Heart left ventricle (tissue), 16 donors: ENCODE measurements at regions not wholly inside any gene's neighbourhood (a gene's known extent, or its start where the extent isn't known, plus 50 kb on each side); places are given as distances from the start of the nearest gene placed in this dataset.
"Not testable (repeated sequence)": the region's sequence is repeated elsewhere in the genome, so short reads cannot be mapped to it uniquely, and the experiment has no call there.

Source experiments
- ATAC-seq, 4 donors: fragments of 200-7000 bp; cut with Tn5 transposase; one replicate each; pipeline ENCODE4 v1.9.1; 2020 to 2022; ENCODE audit warnings: moderate library complexity in 4 of 4, mild to moderate bottlenecking in 3 of 4, moderate number of reproducible peaks in 1 of 4
- DNase-seq, 5 donors: peaks; one replicate each; pipeline ENCODE4 v3.0.0-alpha.2; 2020
- H3K27ac ChIP-seq, 12 donors: fragments of 200-600 bp; sonication (generic) in 4 of 12; one replicate each; pipeline versions ENCODE4 v1.5.0 to v1.8.0; 2016 to 2022; ENCODE audit warnings: mild to moderate bottlenecking in 2 of 12
- H3K27me3 ChIP-seq, 9 donors: fragments of 200-600 bp; sonication (generic) in 2 of 9; one replicate each; pipeline versions ENCODE4 v1.5.1 to v1.8.0; 2016 to 2022; ENCODE audit warnings: mild to moderate bottlenecking in 3 of 9
- H3K36me3 ChIP-seq, 9 donors: fragments of 200-600 bp; sonication (generic) in 2 of 9; one replicate each; pipeline versions ENCODE4 v1.5.0 to v1.8.0; 2018 to 2022; ENCODE audit warnings: mild to moderate bottlenecking in 2 of 9
- H3K4me1 ChIP-seq, 12 donors: fragments of 200-600 bp; sonication (generic) in 4 of 12; one replicate each; pipeline versions ENCODE4 v1.5.0 to v1.8.0; 2016 to 2022; ENCODE audit warnings: mild to moderate bottlenecking in 3 of 12
- H3K4me3 ChIP-seq, 12 donors: fragments of 200-600 bp; sonication (generic) in 4 of 12; one replicate each; pipeline versions ENCODE4 v1.5.0 to v1.8.0; 2017 to 2022; ENCODE audit warnings: mild to moderate bottlenecking in 9 of 12, moderate library complexity in 4 of 12
- H3K9me3 ChIP-seq, 12 donors: fragments of 200-600 bp; sonication (generic) in 4 of 12; one replicate each; pipeline versions ENCODE4 v1.5.0 to v1.8.0; 2016 to 2022; ENCODE audit warnings: mild to moderate bottlenecking in 1 of 12
- POLR2A ChIP-seq, 2 donors: fragments of 450-650 bp; IDR thresholded peaks; one replicate each; pipeline ENCODE4 v1.6.1; 2017; ENCODE audit warnings: antibody characterized with exemption in 2 of 2, mild to moderate bottlenecking in 2 of 2, moderate library complexity in 2 of 2
- WGBS, 4 donors: extraction: QIAGEN DNeasy Blood & Tissue Kit in 2 of 4; methylation state at CpG; one replicate each; pipeline versions ENCODE4 v1.1.5 to v1.1.7; 2013 to 2018; 5-methylcytosine and 5-hydroxymethylcytosine counted together
- intact Hi-C, 10 donors: fragments of 100-400 bp; cut with DNase I; formaldehyde crosslinking; loops; one replicate each; pipeline versions ENCODE4 v1.11.1 to v1.14.2; 2022
- TF ChIP-seq, protein P1 (sequence below), 12 donors: fragments of 200-600 bp; sonication (generic) in 4 of 12; IDR thresholded peaks; one replicate each; pipeline versions ENCODE4 v1.5.0 to v1.8.0; 2018 to 2022; ENCODE audit warnings: antibody characterized with exemption in 12 of 12, mild to moderate bottlenecking in 5 of 12
- donor health status: ischemic (EF 13 %, LVEDD 7.1; RV severe dilation, severe dysfunction).
- donor health status: healthy with polysubstance abuse.
- donor health status: DM: no; HTN: yes; CAD: no.
- donor health status: DM: no; HTN: no; CAD: no.
- donor health status: ischemic (EF 25% LVEDD 6.9; RV normal size, moderate dysfunction).
- donor health status: ischemic (EF 25% LVEDD 5.7; RV mildly dilated, moderate dysfunction).
- donor health status: healthy.
- donor health status: DM: yes; HTN: yes; CAD: no.
- donor health status: ischemic (EF 35%, LVEDD 5.7; RV mildly dilated, moderate dysfunction).
- donor health status: nonischemic (EF 11% LVEDD 7.7; RV severe dilation, severe dysfunction).
- donor health status: DM: yes; HTN: yes; CAD: no.
- donor health status: PGD.
- donor health status: ischemic (EF 29% LVEDD 5.4; RV normal size, mild dysfunction).
- donor health status: nonischemic (EF 23%, LVEDD 6.1; RV moderate dilation, normal function).

DNA sequence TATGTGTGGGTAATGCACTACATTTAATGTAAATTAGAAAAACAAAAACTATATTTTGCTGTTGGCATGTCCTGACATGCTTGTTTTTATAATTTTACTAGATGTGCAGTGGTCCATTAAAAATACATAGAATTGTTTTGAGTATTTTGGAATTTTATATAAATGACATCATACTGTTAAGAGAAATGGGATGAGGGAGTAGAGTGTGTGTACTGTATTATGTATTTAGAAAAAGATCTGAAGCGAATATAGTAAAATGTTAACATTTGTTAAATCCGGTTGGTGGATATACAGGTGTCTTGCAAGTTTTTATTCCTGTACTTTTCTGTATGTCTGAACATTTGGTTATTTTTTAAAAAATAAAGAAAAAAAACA lies 288.4 kb upstream of the SATB1 start:
- H3K27ac ChIP-seq, result no peak overlapping the region
- no peaks in the 10 kb centered on the region for H3K4me1 ChIP-seq
- 90 to 95% (median 92%) methylated on average over 2 of the region's 2 CpGs for WGBS, 4 donors
- no peaks in the 10 kb centered on the region for H3K36me3 ChIP-seq
- no peak for DNase-seq
- TF ChIP-seq POLR2A (IDR thresholded peaks at IDR 0.05), result no peak
- TF ChIP-seq, protein P1, sequence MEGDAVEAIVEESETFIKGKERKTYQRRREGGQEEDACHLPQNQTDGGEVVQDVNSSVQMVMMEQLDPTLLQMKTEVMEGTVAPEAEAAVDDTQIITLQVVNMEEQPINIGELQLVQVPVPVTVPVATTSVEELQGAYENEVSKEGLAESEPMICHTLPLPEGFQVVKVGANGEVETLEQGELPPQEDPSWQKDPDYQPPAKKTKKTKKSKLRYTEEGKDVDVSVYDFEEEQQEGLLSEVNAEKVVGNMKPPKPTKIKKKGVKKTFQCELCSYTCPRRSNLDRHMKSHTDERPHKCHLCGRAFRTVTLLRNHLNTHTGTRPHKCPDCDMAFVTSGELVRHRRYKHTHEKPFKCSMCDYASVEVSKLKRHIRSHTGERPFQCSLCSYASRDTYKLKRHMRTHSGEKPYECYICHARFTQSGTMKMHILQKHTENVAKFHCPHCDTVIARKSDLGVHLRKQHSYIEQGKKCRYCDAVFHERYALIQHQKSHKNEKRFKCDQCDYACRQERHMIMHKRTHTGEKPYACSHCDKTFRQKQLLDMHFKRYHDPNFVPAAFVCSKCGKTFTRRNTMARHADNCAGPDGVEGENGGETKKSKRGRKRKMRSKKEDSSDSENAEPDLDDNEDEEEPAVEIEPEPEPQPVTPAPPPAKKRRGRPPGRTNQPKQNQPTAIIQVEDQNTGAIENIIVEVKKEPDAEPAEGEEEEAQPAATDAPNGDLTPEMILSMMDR (IDR thresholded peaks at IDR 0.05), result no peak
- intact Hi-C loops, result no loop called here
- H3K4me3 ChIP-seq, result no peak overlapping the region
- no peaks in the 10 kb centered on the region for H3K27me3 ChIP-seq
- no peak for ATAC-seq
- no peaks in the 10 kb centered on the region for H3K9me3 ChIP-seq

DNA sequence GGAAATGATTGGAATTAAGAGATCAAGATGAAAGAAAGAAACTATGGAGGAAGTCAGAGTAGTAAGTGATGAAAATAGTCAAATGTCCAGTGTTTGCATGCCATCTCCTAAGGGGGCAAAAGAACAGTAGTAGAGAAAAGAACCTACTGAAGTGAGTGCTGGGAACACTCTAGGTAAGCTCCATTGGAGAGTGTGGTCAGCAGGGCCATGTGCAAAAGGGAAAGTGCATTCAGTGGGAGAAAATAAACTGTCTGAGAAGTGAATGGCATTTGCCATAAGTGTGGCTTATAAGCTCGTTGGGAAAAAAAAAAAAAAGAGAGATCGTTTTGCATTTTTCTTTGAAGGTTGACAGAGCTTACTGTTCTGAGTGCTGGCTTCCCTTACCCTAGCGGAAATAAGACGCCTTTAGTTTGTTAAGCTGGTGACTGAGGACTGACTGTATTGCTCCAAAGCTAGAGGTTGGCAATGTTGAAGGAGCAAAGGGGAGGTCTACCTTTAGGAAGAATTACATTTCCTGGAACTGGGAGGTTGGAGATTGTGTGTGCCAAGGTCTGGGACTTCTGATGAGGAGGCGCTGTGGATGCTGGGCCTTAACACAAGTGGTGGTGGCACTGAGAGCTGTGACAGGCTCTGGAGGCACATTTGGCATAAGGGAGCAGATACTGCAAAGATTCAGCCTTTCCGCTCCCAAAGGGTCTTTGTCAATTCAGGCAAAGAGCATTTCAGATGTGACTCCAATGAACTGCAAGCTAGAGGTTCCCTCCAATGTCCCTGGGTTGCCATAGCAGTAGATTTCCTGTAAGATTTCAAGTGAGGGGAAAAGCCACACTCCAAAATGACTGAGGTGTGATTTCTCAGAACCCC lies 287.8 kb upstream of the SATB1 start:
- Histone ChIP-seq H3K27me3 (no peaks in the 10 kb centered on the region), H3K27ac (no peak overlapping the region), H3K36me3 (no peaks in the 10 kb centered on the region), H3K9me3 (no peaks in the 10 kb centered on the region), H3K4me1 (no peaks in the 10 kb centered on the region), H3K4me3 (no peak overlapping the region)
- 78 to 82% (median 79%) methylated on average over 6 of the region's 6 CpGs for WGBS, 4 donors
- ATAC-seq (no peak), DNase-seq (no peak)
- TF ChIP-seq POLR2A (IDR thresholded peaks at IDR 0.05), result no peak
- TF ChIP-seq, protein P1 (IDR thresholded peaks at IDR 0.05), result no peak
- intact Hi-C loops, result no loop called here

DNA sequence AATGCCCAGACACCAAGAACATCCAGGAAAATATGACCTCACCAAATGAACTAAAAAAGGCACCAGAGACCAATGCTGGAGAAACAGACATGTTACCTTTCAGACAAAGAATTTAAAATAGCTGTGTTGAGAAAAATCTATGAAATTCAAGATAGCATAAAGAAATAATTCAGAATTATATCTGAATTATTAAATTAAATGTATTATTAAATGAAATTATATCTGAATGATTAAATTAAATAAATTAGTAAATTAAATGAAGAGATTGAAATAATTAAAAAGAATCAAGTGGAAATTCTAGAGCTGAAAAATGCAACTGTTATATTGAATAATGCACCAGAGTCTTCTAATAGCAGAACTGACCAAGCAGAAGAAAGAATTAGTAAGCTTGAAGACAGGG lies 279.2 kb upstream of the SATB1 start:
- ATAC-seq (no peak), DNase-seq (no peak)
- Histone ChIP-seq H3K4me1 (no peaks in the 10 kb centered on the region), H3K36me3 (no peaks in the 10 kb centered on the region), H3K27me3 (no peaks in the 10 kb centered on the region), H3K4me3 (no peak overlapping the region), H3K9me3 (peaks cover 0 to 31% (median 7%) of the 10 kb centered on the region in 12 donors), H3K27ac (no peak overlapping the region)
- TF ChIP-seq, protein P1 (IDR thresholded peaks at IDR 0.05), result no peak
- no peak for TF ChIP-seq POLR2A (IDR thresholded peaks at IDR 0.05)
- intact Hi-C loops, result no loop called here

DNA sequence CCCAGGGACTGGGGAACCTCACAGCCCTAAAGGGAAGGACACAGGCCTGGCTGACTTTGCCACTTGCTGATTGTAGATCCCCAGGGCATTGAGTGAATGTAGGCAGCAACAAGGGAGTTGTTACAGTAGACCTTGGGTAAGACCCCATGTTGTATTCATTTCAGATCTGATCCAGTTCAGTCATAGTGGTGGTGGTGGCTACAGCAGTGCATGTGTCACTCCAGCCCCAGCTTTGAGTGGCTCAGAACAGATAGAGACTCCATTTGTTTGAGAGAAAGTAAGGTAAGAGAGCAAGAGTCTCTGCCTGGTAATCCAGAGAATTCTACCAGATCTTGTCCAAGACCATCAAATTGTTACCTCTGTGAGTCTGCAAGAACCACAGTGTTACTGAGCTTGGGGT lies 278.7 kb upstream of the SATB1 start:
- H3K27me3 ChIP-seq, result no peaks in the 10 kb centered on the region
- peaks cover 0 to 31% (median 7%) of the 10 kb centered on the region in 12 donors for H3K9me3 ChIP-seq
- no peaks in the 10 kb centered on the region for H3K36me3 ChIP-seq
- H3K27ac ChIP-seq, result no peak overlapping the region
- no peak overlapping the region for H3K4me3 ChIP-seq
- DNase-seq (no peak), ATAC-seq (no peak)
- intact Hi-C loops, result no loop called here
- TF ChIP-seq, protein P1 (IDR thresholded peaks at IDR 0.05), result no peak
- no peak for TF ChIP-seq POLR2A (IDR thresholded peaks at IDR 0.05)
- no peaks in the 10 kb centered on the region for H3K4me1 ChIP-seq

DNA sequence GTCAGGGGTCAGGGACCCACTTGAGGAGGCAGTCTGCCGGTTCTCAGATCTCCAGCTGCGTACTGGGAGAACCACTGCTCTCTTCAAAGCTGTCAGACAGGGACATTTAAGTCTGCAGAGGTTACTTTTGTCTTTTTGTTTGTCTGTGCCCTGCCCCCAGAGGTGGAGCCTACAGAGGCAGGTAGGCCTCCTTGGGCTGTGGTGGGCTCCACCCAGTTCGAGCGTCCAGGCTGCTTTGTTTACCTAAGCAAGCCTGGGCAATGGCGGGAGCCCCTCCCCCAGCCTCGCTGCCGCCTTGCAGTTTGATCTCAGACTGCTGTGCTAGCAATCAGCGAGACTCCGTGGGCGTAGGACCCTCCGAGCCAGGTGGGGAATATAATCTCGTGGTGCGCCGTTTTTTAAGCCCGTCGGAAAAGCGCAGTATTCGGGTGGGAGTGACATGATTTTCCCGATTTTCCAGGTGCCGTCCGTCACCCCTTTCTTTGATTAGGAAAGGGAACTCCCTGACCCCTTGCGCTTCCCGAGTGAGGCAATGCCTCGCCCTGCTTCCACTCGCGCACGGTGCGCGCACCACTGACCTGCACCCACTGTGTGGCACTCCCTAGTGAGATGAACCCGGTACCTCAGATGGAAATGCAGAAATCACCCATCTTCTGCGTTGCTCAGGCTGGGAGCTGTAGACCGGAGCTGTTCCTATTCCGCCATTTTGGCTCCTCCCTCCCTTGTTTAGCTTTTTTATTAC lies 268.6 kb upstream of the SATB1 start:
- ATAC-seq, H3K36me3 ChIP-seq, DNase-seq, H3K4me1 ChIP-seq, H3K27me3 ChIP-seq, H3K27ac ChIP-seq, intact Hi-C loops, H3K9me3 ChIP-seq, H3K4me3 ChIP-seq: not testable (repeated sequence)
- 85 to 91% (median 89%) methylated on average over 33 of the region's 33 CpGs for WGBS, 4 donors
